Spinal cord (tissue), 9 donors: ENCODE measurements at regions not wholly inside any gene's neighbourhood (a gene's known extent, or its start where the extent isn't known, plus 50 kb on each side); places are given as distances from the start of the nearest gene placed in this dataset.

Source experiments
- DNase-seq, 6 donors: peaks; one replicate each; pipeline versions ENCODE4 v3.0.0 to v3.0.0-alpha.2; 2013 to 2015; ENCODE audit warnings: low spot score in 6 of 6, low read depth in 4 of 6
- H3K27ac ChIP-seq: one replicate; pipeline ENCODE4 v1.5.1; 2013; ENCODE audit warnings: low read depth, low read length, control low read depth
- H3K27me3 ChIP-seq: one replicate; pipeline ENCODE4 v1.6.1; 2013; ENCODE audit warnings: low read length; ENCODE audit not compliant: control insufficient read depth, insufficient read depth
- H3K36me3 ChIP-seq: one replicate; pipeline ENCODE4 v1.6.1; 2013; ENCODE audit warnings: low read length; ENCODE audit not compliant: control insufficient read depth, insufficient read depth
- H3K4me1 ChIP-seq: one replicate; pipeline ENCODE4 v1.6.1; 2013; ENCODE audit warnings: low read length; ENCODE audit not compliant: control insufficient read depth, insufficient read depth
- H3K4me3 ChIP-seq: one replicate; pipeline ENCODE4 v1.5.1; 2013; ENCODE audit warnings: low read depth, low read length, control low read depth
- H3K9me3 ChIP-seq: one replicate; pipeline ENCODE4 v1.6.1; 2013; ENCODE audit warnings: low read length; ENCODE audit not compliant: control insufficient read depth, insufficient read depth
- WGBS: methylation state at CpG from one replicate; pipeline ENCODE4 v1.1.5; 2013; ENCODE audit warnings: missing lambda C conversion rate; ENCODE audit not compliant: insufficient coverage; 5-methylcytosine and 5-hydroxymethylcytosine counted together
- donor health status: healthy.

- WGBS = 80% methylated on average over 1 of the region's 2 CpGs
- Histone ChIP-seq H3K9me3 (no peaks in the 10 kb centered on the region), H3K27ac (no peak overlapping the region), H3K36me3 (no peaks in the 10 kb centered on the region), H3K4me3 (no peak overlapping the region), H3K27me3 (no peaks in the 10 kb centered on the region), H3K4me1 (peaks cover 8% of the 10 kb centered on the region)
- DNase-seq = no peak
These were observed 50.3 kb upstream of the CLDN10 start for GRCh38 chr13:95502216-95502615.
